Tibial nerve (tissue), 4 donors: ENCODE measurements at regions not wholly inside any gene's neighbourhood (a gene's known extent, or its start where the extent isn't known, plus 50 kb on each side); places are given as distances from the start of the nearest gene placed in this dataset.
"Not testable (repeated sequence)": the region's sequence is repeated elsewhere in the genome, so short reads cannot be mapped to it uniquely, and the experiment has no call there.

Source experiments
- DNase-seq, 2 donors: peaks; one replicate each; pipeline ENCODE4 v3.0.0-alpha.2; 2019; ENCODE audit warnings: low spot score in 2 of 2
- H3K27ac ChIP-seq, 4 donors: fragments of 200-600 bp; sonication (generic) in 3 of 4; one replicate each; pipeline ENCODE4 v1.5.1; 2017 to 2019; ENCODE audit warnings: mild to moderate bottlenecking in 1 of 4
- H3K27me3 ChIP-seq, 2 donors: fragments of 200-600 bp; sonication (generic) in 1 of 2; one replicate each; pipeline versions ENCODE4 v1.5.1 to v1.6.0; 2017 to 2019
- H3K36me3 ChIP-seq, 3 donors: fragments of 200-600 bp; sonication (generic); one replicate each; pipeline ENCODE4 v1.5.1; 2018 to 2019
- H3K4me1 ChIP-seq, 4 donors: fragments of 200-600 bp; sonication (generic) in 3 of 4; one replicate each; pipeline ENCODE4 v1.5.1; 2017 to 2019
- H3K4me3 ChIP-seq, 4 donors: fragments of 200-600 bp; sonication (generic) in 3 of 4; one replicate each; pipeline ENCODE4 v1.5.1; 2017 to 2019; ENCODE audit warnings: mild to moderate bottlenecking in 1 of 4, moderate library complexity in 1 of 4
- H3K9me3 ChIP-seq, 4 donors: fragments of 200-600 bp; sonication (generic) in 3 of 4; one replicate each; pipeline ENCODE4 v1.5.1; 2017 to 2019
- CTCF ChIP-seq, 5 experiments: fragments of 200-600 bp in 3 of 5; fragments of 450-650 bp in 2 of 5; sonication (generic) in 3 of 5; IDR thresholded peaks; one replicate each; pipeline ENCODE4 v1.5.1; 2016 to 2019; ENCODE audit warnings: antibody characterized with exemption in 5 of 5, mild to moderate bottlenecking in 3 of 5, moderate library complexity in 2 of 5
- EP300 ChIP-seq, 2 donors: sonication (generic); formaldehyde crosslinking; IDR thresholded peaks; one replicate each; pipeline ENCODE4 v1.6.1; 2017; ENCODE audit warnings: antibody characterized with exemption in 2 of 2, mild to moderate bottlenecking in 1 of 2
- POLR2A ChIP-seq, 2 donors: fragments of 450-650 bp; IDR thresholded peaks; one replicate each; pipeline ENCODE4 v1.6.1; 2017; ENCODE audit warnings: antibody characterized with exemption in 2 of 2, mild to moderate bottlenecking in 2 of 2, moderate library complexity in 2 of 2
- WGBS, 2 donors: methylation state at CpG; one replicate each; pipeline ENCODE4 v1.1.5; 2018; 5-methylcytosine and 5-hydroxymethylcytosine counted together

- no peaks in the 10 kb centered on the region for H3K27me3 ChIP-seq
- TF ChIP-seq CTCF (IDR thresholded peaks at IDR 0.05): no peak
- TF ChIP-seq POLR2A (IDR thresholded peaks at IDR 0.05): no peak
- TF ChIP-seq EP300 (IDR thresholded peaks at IDR 0.05): no peak
- H3K36me3 ChIP-seq: no peaks in the 10 kb centered on the region
- H3K4me3 ChIP-seq: no peak overlapping the region
- no peaks in the 10 kb centered on the region for H3K4me1 ChIP-seq
- DNase-seq: no peak
- no peak overlapping the region for H3K27ac ChIP-seq
- H3K9me3 ChIP-seq: peaks cover 0 to 2% (median 0%) of the 10 kb centered on the region in 4 donors
- WGBS, 2 donors: 87% methylated on average over 4 of the region's 4 CpGs
Measured at GRCh38 chr16:5220705-5221104, 123.1 kb upstream of the EEF2KMT start.

GRCh38 chr16:5216441-5217080 is 119.0 kb upstream of the EEF2KMT start:
- no peak for TF ChIP-seq CTCF (IDR thresholded peaks at IDR 0.05)
- TF ChIP-seq EP300 (IDR thresholded peaks at IDR 0.05): no peak
- no peak for TF ChIP-seq POLR2A (IDR thresholded peaks at IDR 0.05)
- Histone ChIP-seq H3K27me3 (no peaks in the 10 kb centered on the region), H3K27ac (no peak overlapping the region), H3K36me3 (no peaks in the 10 kb centered on the region), H3K9me3 (peaks cover 0 to 19% (median 0%) of the 10 kb centered on the region in 4 donors), H3K4me1 (no peaks in the 10 kb centered on the region), H3K4me3 (no peak overlapping the region)
- DNase-seq: no peak
- WGBS, 2 donors: 42 to 60% methylated on average over 4 of the region's 4 CpGs

- Histone ChIP-seq H3K27me3 (no peaks in the 10 kb centered on the region), H3K36me3 (no peaks in the 10 kb centered on the region), H3K4me3 (no peak overlapping the region), H3K27ac (no peak overlapping the region), H3K4me1 (no peaks in the 10 kb centered on the region), H3K9me3 (peaks cover 0 to 19% (median 0%) of the 10 kb centered on the region in 4 donors)
- WGBS, 2 donors: 21 to 22% methylated on average over 2 of the region's 2 CpGs
- no peak for DNase-seq
- TF ChIP-seq POLR2A (IDR thresholded peaks at IDR 0.05): no peak
- no peak for TF ChIP-seq EP300 (IDR thresholded peaks at IDR 0.05)
- TF ChIP-seq CTCF (IDR thresholded peaks at IDR 0.05): no peak
Measured at GRCh38 chr16:5215901-5216300, 118.3 kb upstream of the EEF2KMT start.

- Histone ChIP-seq H3K4me3 (no peak overlapping the region), H3K27me3 (no peaks in the 10 kb centered on the region), H3K4me1 (no peaks in the 10 kb centered on the region), H3K36me3 (no peaks in the 10 kb centered on the region), H3K9me3 (peaks cover 0 to 19% (median 0%) of the 10 kb centered on the region in 4 donors), H3K27ac (no peak overlapping the region)
- 74 to 85% methylated on average over 7 of the region's 7 CpGs for WGBS, 2 donors
- DNase-seq: no peak
- no peak for TF ChIP-seq CTCF (IDR thresholded peaks at IDR 0.05)
Measured at GRCh38 chr16:5214466-5214865, 116.9 kb upstream of the EEF2KMT start.

- H3K4me3 ChIP-seq, DNase-seq, H3K27me3 ChIP-seq, H3K4me1 ChIP-seq, H3K27ac ChIP-seq, H3K36me3 ChIP-seq: not testable (repeated sequence)
- WGBS, 2 donors: 13 to 28% methylated on average over 4 to 5 of the region's 5 CpGs
- peaks cover 0 to 19% (median 0%) of the 10 kb centered on the region in 4 donors for H3K9me3 ChIP-seq
Measured at GRCh38 chr16:5212501-5212900, 114.9 kb upstream of the EEF2KMT start.

GRCh38 chr16:5207862-5208498 is 110.4 kb upstream of the EEF2KMT start:
- not testable (repeated sequence) for H3K9me3 ChIP-seq, H3K4me1 ChIP-seq, H3K27me3 ChIP-seq, DNase-seq, H3K4me3 ChIP-seq, H3K27ac ChIP-seq, H3K36me3 ChIP-seq
- WGBS, 2 donors: 79 to 100% methylated on average over 1 of the region's 1 CpG
